HEK293 (cell line): ENCODE measurements at regions not wholly inside any gene's neighbourhood (a gene's known extent, or its start where the extent isn't known, plus 50 kb on each side); places are given as distances from the start of the nearest gene placed in this dataset.

Experiments
- CTCF ChIA-PET: fragments of 350-600 bp; formaldehyde crosslinking; extraction: SDS; loops from one replicate; lab custom pipeline; 2021; ENCODE audit warnings: antibody characterized with exemption; lab: Yijun Ruan, JAX
- POLR2A ChIA-PET: fragments of 300-600 bp; formaldehyde crosslinking; extraction: SDS; loops from one replicate; lab custom pipeline; 2020; ENCODE audit warnings: antibody characterized with exemption, inconsistent platforms; lab: Yijun Ruan, JAX
- H3K27ac ChIP-seq: fragments of 200-500 bp; sonication (Bioruptor generic); 2 replicates; pipeline ENCODE4 v1.5.1; 2014; ENCODE audit warnings: low read depth, low read length, control low read depth, inconsistent platforms; ENCODE audit errors: extremely low read depth
- H3K36me3 ChIP-seq, 2 experiments: fragments of 200-500 bp in 1 of 2; sonication (Bioruptor generic) in 1 of 2; 1 replicate in 1 of 2; 2 replicates in 1 of 2; pipeline ENCODE4 v1.5.1; 2014 to 2017; ENCODE audit warnings: inconsistent platforms in 2 of 2, low read length in 2 of 2; ENCODE audit not compliant: control insufficient read depth in 2 of 2, insufficient read depth in 1 of 2
- H3K4me1 ChIP-seq: fragments of 200-500 bp; sonication (Bioruptor generic); 2 replicates; pipeline ENCODE4 v1.5.1; 2014; ENCODE audit warnings: mild to moderate bottlenecking, low read length, inconsistent platforms; ENCODE audit not compliant: control insufficient read depth, insufficient read depth
- H3K4me3 ChIP-seq: 2 replicates; pipeline ENCODE4 v1.5.1; 2011; ENCODE audit warnings: low read depth, mild to moderate bottlenecking, control low read depth, low read length, moderate library complexity
- H3K9me3 ChIP-seq: fragments of 200-500 bp; sonication (Bioruptor generic); 2 replicates; pipeline ENCODE4 v1.5.1; 2014; ENCODE audit warnings: low read depth, low read length, inconsistent platforms; ENCODE audit not compliant: control insufficient read depth, insufficient read depth
- AEBP2 ChIP-seq: fragments of 450-650 bp; formaldehyde crosslinking; IDR thresholded peaks from 2 replicates; pipeline ENCODE4 v1.5.1; 2016; ENCODE audit warnings: missing biosample characterization, missing genetic modification characterization, borderline replicate concordance
- EGR2 ChIP-seq: fragments of 450-650 bp; formaldehyde crosslinking; IDR thresholded peaks from 2 replicates; pipeline ENCODE4 v1.5.1; 2016; ENCODE audit warnings: low read depth, missing biosample characterization, missing genetic modification characterization
- FEZF1 ChIP-seq: fragments of 450-650 bp; formaldehyde crosslinking; IDR thresholded peaks from 2 replicates; pipeline ENCODE4 v1.5.1; 2016; ENCODE audit warnings: missing biosample characterization, missing genetic modification characterization
- KLF1 ChIP-seq: fragments of 450-650 bp; formaldehyde crosslinking; IDR thresholded peaks from 2 replicates; pipeline ENCODE4 v1.5.1; 2016; ENCODE audit warnings: missing biosample characterization, missing genetic modification characterization
- KLF7 ChIP-seq: fragments of 450-650 bp; formaldehyde crosslinking; IDR thresholded peaks from 2 replicates; pipeline ENCODE4 v1.5.1; 2016; ENCODE audit warnings: missing biosample characterization, missing genetic modification characterization, borderline replicate concordance
- MEIS1 ChIP-seq: sonication (generic); formaldehyde crosslinking; IDR thresholded peaks from 2 replicates; pipeline ENCODE4 v1.8.1; 2022; ENCODE audit warnings: missing genetic modification reagents, mild to moderate bottlenecking, borderline replicate concordance
- PBX3 ChIP-seq: sonication (generic); formaldehyde crosslinking; IDR thresholded peaks from 2 replicates; pipeline ENCODE4 v1.8.1; 2022; ENCODE audit warnings: mild to moderate bottlenecking, moderate library complexity, missing genetic modification reagents
- PRDM6 ChIP-seq: fragments of 450-650 bp; formaldehyde crosslinking; IDR thresholded peaks from 2 replicates; pipeline ENCODE4 v1.5.1; 2017; ENCODE audit warnings: missing biosample characterization, missing genetic modification characterization
- RBAK ChIP-seq: fragments of 450-650 bp; formaldehyde crosslinking; IDR thresholded peaks from 2 replicates; pipeline ENCODE4 v1.5.1; 2016; ENCODE audit warnings: missing biosample characterization, missing genetic modification characterization
- ZBTB8A ChIP-seq: fragments of 450-650 bp; formaldehyde crosslinking; IDR thresholded peaks from 2 replicates; pipeline ENCODE4 v1.5.1; 2016; ENCODE audit warnings: missing biosample characterization, missing genetic modification characterization
- ZNF132 ChIP-seq: fragments of 450-650 bp; formaldehyde crosslinking; IDR thresholded peaks from 2 replicates; pipeline ENCODE4 v1.5.1; 2017; ENCODE audit warnings: missing biosample characterization, missing genetic modification characterization, borderline replicate concordance
- ZNF146 ChIP-seq: fragments of 450-650 bp; formaldehyde crosslinking; IDR thresholded peaks from 2 replicates; pipeline ENCODE4 v1.5.1; 2016; ENCODE audit warnings: missing biosample characterization, missing genetic modification characterization
- ZNF221 ChIP-seq: fragments of 450-650 bp; formaldehyde crosslinking; IDR thresholded peaks from 2 replicates; pipeline ENCODE4 v1.5.1; 2017; ENCODE audit warnings: missing biosample characterization, missing genetic modification characterization, borderline replicate concordance
- ZNF23 ChIP-seq: fragments of 450-650 bp; formaldehyde crosslinking; IDR thresholded peaks from 2 replicates; pipeline ENCODE4 v1.5.1; 2016; ENCODE audit warnings: missing biosample characterization, missing genetic modification characterization, borderline replicate concordance
- ZNF280C ChIP-seq: fragments of 450-650 bp; formaldehyde crosslinking; IDR thresholded peaks from 2 replicates; pipeline ENCODE4 v1.5.1; 2016; ENCODE audit warnings: missing biosample characterization, missing genetic modification characterization
- ZNF292 ChIP-seq: fragments of 450-650 bp; formaldehyde crosslinking; IDR thresholded peaks from 2 replicates; pipeline ENCODE4 v1.5.1; 2016; ENCODE audit warnings: low read depth, missing biosample characterization, missing genetic modification characterization, borderline replicate concordance
- ZNF391 ChIP-seq: fragments of 450-650 bp; formaldehyde crosslinking; IDR thresholded peaks from 2 replicates; pipeline ENCODE4 v1.5.1; 2016; ENCODE audit warnings: low read depth, missing biosample characterization, missing genetic modification characterization, borderline replicate concordance
- ZNF394 ChIP-seq: fragments of 450-650 bp; formaldehyde crosslinking; IDR thresholded peaks from 2 replicates; pipeline ENCODE4 v1.5.1; 2016; ENCODE audit warnings: missing biosample characterization, missing genetic modification characterization, mild to moderate bottlenecking, moderate library complexity, borderline replicate concordance
- ZNF398 ChIP-seq: fragments of 450-650 bp; formaldehyde crosslinking; IDR thresholded peaks from 2 replicates; pipeline ENCODE4 v1.5.1; 2017; ENCODE audit warnings: missing biosample characterization, missing genetic modification characterization
- ZNF423 ChIP-seq: fragments of 450-650 bp; formaldehyde crosslinking; IDR thresholded peaks from 2 replicates; pipeline ENCODE4 v1.5.1; 2016; ENCODE audit warnings: missing biosample characterization, missing genetic modification characterization
- ZNF501 ChIP-seq: fragments of 450-650 bp; formaldehyde crosslinking; IDR thresholded peaks from 2 replicates; pipeline ENCODE4 v1.5.1; 2016; ENCODE audit warnings: missing biosample characterization, missing genetic modification characterization
- ZNF654 ChIP-seq: fragments of 450-650 bp; formaldehyde crosslinking; IDR thresholded peaks from 2 replicates; pipeline ENCODE4 v1.5.1; 2016; ENCODE audit warnings: low read depth, missing biosample characterization, missing genetic modification characterization
- ZNF701 ChIP-seq: fragments of 450-650 bp; formaldehyde crosslinking; IDR thresholded peaks from 2 replicates; pipeline ENCODE4 v1.5.1; 2016; ENCODE audit warnings: missing biosample characterization, missing genetic modification characterization
- ZNF785 ChIP-seq: fragments of 450-650 bp; formaldehyde crosslinking; IDR thresholded peaks from 2 replicates; pipeline ENCODE4 v1.5.1; 2016; ENCODE audit warnings: missing biosample characterization, missing genetic modification characterization

- H3K4me3 ChIP-seq, result no peak overlapping the region
- H3K9me3 ChIP-seq, result no peaks in the 10 kb centered on the region
- H3K4me1 ChIP-seq, result no peaks in the 10 kb centered on the region
- ChIA-PET POLR2A (no interaction called here), CTCF (no interaction called here)
- no peaks in the 10 kb centered on the region for H3K36me3 ChIP-seq
- no peak overlapping the region for H3K27ac ChIP-seq
- TF ChIP-seq ZNF280C (tag by site-specific recombination) (no peak), MEIS1 (no peak), EGR2 (tag by site-specific recombination) (no peak), ZNF398 (tag by site-specific recombination) (no peak), ZNF146 (tag by site-specific recombination) (no peak), ZNF23 (tag by site-specific recombination) (no peak), ZNF701 (no peak), ZNF501 (tag by site-specific recombination) (no peak)
Observed at GRCh38 chr4:159413306-159413943, 310.5 kb downstream of the RAPGEF2 start.

- POLR2A ChIA-PET, result no interaction called here
Observed at GRCh38 chr4:159414305-159414704, 311.4 kb downstream of the RAPGEF2 start.

GRCh38 chr4:159416073-159416472 lies 313.2 kb downstream of the RAPGEF2 start:
- H3K4me1 ChIP-seq, result no peaks in the 10 kb centered on the region
- H3K27ac ChIP-seq, result no peak overlapping the region
- no peaks in the 10 kb centered on the region for H3K36me3 ChIP-seq
- ChIA-PET CTCF (no interaction called here), POLR2A (no interaction called here)
- no peaks in the 10 kb centered on the region for H3K9me3 ChIP-seq
- H3K4me3 ChIP-seq, result no peak overlapping the region
- TF ChIP-seq ZNF501 (tag by site-specific recombination) (no peak), ZBTB8A (tag by site-specific recombination) (no peak), ZNF132 (no peak), KLF1 (tag by site-specific recombination) (no peak), ZNF654 (tag by site-specific recombination) (no peak), ZNF394 (tag by site-specific recombination) (no peak), ZNF391 (no peak), ZNF292 (tag by site-specific recombination) (no peak), FEZF1 (tag by site-specific recombination) (no peak), RBAK (tag by site-specific recombination) (no peak), ZNF221 (tag by site-specific recombination) (no peak), PRDM6 (tag by site-specific recombination) (no peak), ZNF785 (no peak), PBX3 (no peak), AEBP2 (tag by site-specific recombination) (no peak), ZNF423 (tag by site-specific recombination) (no peak)

More at GRCh38 chr4:159414305-159414704, 311.4 kb downstream of the RAPGEF2 start:
- CTCF ChIA-PET, result no interaction called here
- H3K4me1 ChIP-seq, result no peaks in the 10 kb centered on the region
- no peak overlapping the region for H3K4me3 ChIP-seq
- H3K27ac ChIP-seq, result no peak overlapping the region
- H3K36me3 ChIP-seq, result no peaks in the 10 kb centered on the region
- no peak for TF ChIP-seq KLF7
- H3K9me3 ChIP-seq, result no peaks in the 10 kb centered on the region
